ENCODE measurements at regions not wholly inside any gene's neighbourhood (a gene's known extent, or its start where the extent isn't known, plus 50 kb on each side); places are given as distances from the start of the nearest gene placed in this dataset.

DNA sequence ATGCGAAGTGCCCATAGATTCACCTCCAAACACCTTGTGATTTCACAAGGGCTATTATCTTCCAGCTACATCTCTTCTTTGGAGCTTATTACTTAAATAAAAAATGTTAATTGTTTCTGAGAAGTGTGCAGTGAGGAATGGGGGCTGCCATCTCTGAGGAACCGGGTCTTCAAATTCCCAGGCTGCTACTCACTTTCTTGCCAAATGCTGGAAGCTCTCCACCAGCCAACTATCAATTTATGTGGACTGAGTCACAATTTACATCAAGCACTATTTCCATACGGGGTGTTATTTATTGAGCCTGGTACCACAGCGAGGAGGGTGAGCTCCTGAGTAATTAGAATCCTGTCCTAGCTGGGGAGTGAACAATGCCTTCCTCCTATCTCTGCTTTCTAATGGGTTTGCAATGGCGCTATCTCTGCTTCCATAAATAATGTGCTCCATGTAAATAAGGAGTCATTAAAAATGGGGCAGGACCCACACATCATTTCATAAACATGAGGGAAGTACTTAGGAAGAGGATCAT lies 898.3 kb downstream of the VRK1 start:
- TF ChIP-seq, protein P1, sequence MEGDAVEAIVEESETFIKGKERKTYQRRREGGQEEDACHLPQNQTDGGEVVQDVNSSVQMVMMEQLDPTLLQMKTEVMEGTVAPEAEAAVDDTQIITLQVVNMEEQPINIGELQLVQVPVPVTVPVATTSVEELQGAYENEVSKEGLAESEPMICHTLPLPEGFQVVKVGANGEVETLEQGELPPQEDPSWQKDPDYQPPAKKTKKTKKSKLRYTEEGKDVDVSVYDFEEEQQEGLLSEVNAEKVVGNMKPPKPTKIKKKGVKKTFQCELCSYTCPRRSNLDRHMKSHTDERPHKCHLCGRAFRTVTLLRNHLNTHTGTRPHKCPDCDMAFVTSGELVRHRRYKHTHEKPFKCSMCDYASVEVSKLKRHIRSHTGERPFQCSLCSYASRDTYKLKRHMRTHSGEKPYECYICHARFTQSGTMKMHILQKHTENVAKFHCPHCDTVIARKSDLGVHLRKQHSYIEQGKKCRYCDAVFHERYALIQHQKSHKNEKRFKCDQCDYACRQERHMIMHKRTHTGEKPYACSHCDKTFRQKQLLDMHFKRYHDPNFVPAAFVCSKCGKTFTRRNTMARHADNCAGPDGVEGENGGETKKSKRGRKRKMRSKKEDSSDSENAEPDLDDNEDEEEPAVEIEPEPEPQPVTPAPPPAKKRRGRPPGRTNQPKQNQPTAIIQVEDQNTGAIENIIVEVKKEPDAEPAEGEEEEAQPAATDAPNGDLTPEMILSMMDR (IDR thresholded peaks at IDR 0.05), result no peak
- no peak for TF ChIP-seq POLR2AphosphoS5 (IDR thresholded peaks at IDR 0.05)
